ENCODE measurements at regions not wholly inside any gene's neighbourhood (a gene's known extent, or its start where the extent isn't known, plus 50 kb on each side); places are given as distances from the start of the nearest gene placed in this dataset.

- POLR2A ChIA-PET (ENCODE audit: partially characterized antibody): no interaction called here
- H2BK15ac ChIP-seq (ENCODE audit: low read length): no peak overlapping the region
- H2AFZ ChIP-seq (ENCODE audit: low read length): no peak overlapping the region
- H2BK120ac ChIP-seq (replicated peaks; ENCODE audit: low read depth, low read length): no peak overlapping the region
- H3K23ac ChIP-seq (ENCODE audit: insufficient read length): no peak overlapping the region
- WGBS, 2 experiments (ENCODE audit: extremely low coverage in 1 of 2, insufficient coverage in 1 of 2, insufficient read length in 1 of 2, insufficient replicate concordance in 2 of 2, low coverage in 1 of 2, low lambda C conversion rate in 2 of 2, missing lambda C conversion rate in 1 of 2): 81% methylated on average over 3 of the region's 3 CpGs; no CpG with 5 or more reads in 1 of the 2 experiments
- no peak overlapping the region for H2AK5ac ChIP-seq (ENCODE audit: low read depth, low read length)
- no peak overlapping the region for H2BK5ac ChIP-seq (ENCODE audit: low read depth, low read length)
- H2BK12ac ChIP-seq (ENCODE audit: low read depth, low read length): no peak overlapping the region
- no peak overlapping the region for H3K4ac ChIP-seq (replicated peaks; ENCODE audit: insufficient read length, low read depth, low read length)
- no peak overlapping the region for H4K8ac ChIP-seq (ENCODE audit: extremely low read depth, insufficient read depth, low read length)
- no peaks in the 10 kb centered on the region for H3K36me3 ChIP-seq (ENCODE audit: control insufficient read depth in 2 of 4, insufficient read depth in 4 of 4, low read length in 3 of 4)
- no peak for FAIRE-seq
- H3K79me1 ChIP-seq (ENCODE audit: low read depth, low read length): no peaks in the 10 kb centered on the region
- H3K4me1 ChIP-seq (replicated peaks in 1 of 4; ENCODE audit: control insufficient read depth in 3 of 4, insufficient read depth in 4 of 4, low read length in 3 of 4): no peaks in the 10 kb centered on the region
- no peak overlapping the region for H2BK20ac ChIP-seq (ENCODE audit: low read length)
- H4K91ac ChIP-seq (replicated peaks; ENCODE audit: insufficient read length, low read length): no peak overlapping the region
- H3K23me2 ChIP-seq (ENCODE audit: low read depth, low read length): no peaks in the 10 kb centered on the region; the same call in 1 of the 2 replicates
- no peak overlapping the region for H3K14ac ChIP-seq (ENCODE audit: insufficient read length)
- peaks cover 9 to 15% of the 10 kb centered on the region in 2 experiments; a peak in 3 of 4 replicates for H3K9me3 ChIP-seq (ENCODE audit: insufficient read depth in 2 of 2, low read depth in 1 of 2, low read length in 1 of 2)
- no peak overlapping the region for H4K5ac ChIP-seq (ENCODE audit: insufficient read length, low read depth, low read length)
- CTCF ChIA-PET (ENCODE audit: partially characterized antibody): interaction anchor here (1.0 to 2.0 kb wide), 2 partner anchors 10 to 502 kb away, joined by 3 to 5 read pairs; no protein-coding TSS in a partner anchor
- H3K18ac ChIP-seq (ENCODE audit: extremely low read depth, low read length): no peak overlapping the region
- no peaks in the 10 kb centered on the region for H3K27me3 ChIP-seq (replicated peaks in 1 of 4; ENCODE audit: control insufficient read depth in 3 of 4, extremely low read depth in 1 of 4, insufficient read depth in 3 of 4, low read length in 3 of 4)
- no peaks in the 10 kb centered on the region for H4K20me1 ChIP-seq (replicated peaks in 1 of 2; ENCODE audit: control insufficient read depth in 1 of 2, insufficient read depth in 2 of 2, low read length in 2 of 2)
- H3K79me2 ChIP-seq (ENCODE audit: control insufficient read depth in 1 of 2, insufficient read depth in 2 of 2, low read length in 2 of 2): no peaks in the 10 kb centered on the region
- no peak overlapping the region for H3K4me3 ChIP-seq (ENCODE audit: extremely low read depth in 1 of 4, insufficient read depth in 2 of 4, low read depth in 3 of 4, low read length in 4 of 4)
- no peak overlapping the region for H3K9ac ChIP-seq (replicated peaks in 1 of 4; ENCODE audit: extremely low read depth in 1 of 4, low read depth in 3 of 4, low read length in 3 of 4)
- DNase-seq (ENCODE audit: low read depth in 1 of 2, low spot score in 2 of 2): no peak
- H3K56ac ChIP-seq (replicated peaks; ENCODE audit: insufficient read length, low read depth, low read length): no peak overlapping the region
- no peak overlapping the region for H3K4me2 ChIP-seq (ENCODE audit: insufficient read depth in 1 of 2, low read depth in 2 of 2, low read length in 2 of 2)
- H3K27ac ChIP-seq (ENCODE audit: low read depth, low read length): no peak overlapping the region
- no peak for TF ChIP-seq CHD2 (IDR thresholded peaks at IDR 0.05; ENCODE audit: low read length)
- TF ChIP-seq CHD1 (IDR thresholded peaks at IDR 0.05; ENCODE audit: low read depth, low read length): no peak
- no peak for TF ChIP-seq JUN (IDR thresholded peaks at IDR 0.05; ENCODE audit: low read depth, low read length)
- no peak for TF ChIP-seq RBBP5 (IDR thresholded peaks at IDR 0.05; ENCODE audit: borderline replicate concordance, low read depth, low read length)
- TF ChIP-seq SRF (IDR thresholded peaks at IDR 0.05; ENCODE audit: low read depth, low read length): no peak
Measured at GRCh38 chr20:59508729-59509128, 95.6 kb upstream of the PHACTR3 start.
